ENCODE measurements at regions not wholly inside any gene's neighbourhood (a gene's known extent, or its start where the extent isn't known, plus 50 kb on each side); places are given as distances from the start of the nearest gene placed in this dataset.

DNA sequence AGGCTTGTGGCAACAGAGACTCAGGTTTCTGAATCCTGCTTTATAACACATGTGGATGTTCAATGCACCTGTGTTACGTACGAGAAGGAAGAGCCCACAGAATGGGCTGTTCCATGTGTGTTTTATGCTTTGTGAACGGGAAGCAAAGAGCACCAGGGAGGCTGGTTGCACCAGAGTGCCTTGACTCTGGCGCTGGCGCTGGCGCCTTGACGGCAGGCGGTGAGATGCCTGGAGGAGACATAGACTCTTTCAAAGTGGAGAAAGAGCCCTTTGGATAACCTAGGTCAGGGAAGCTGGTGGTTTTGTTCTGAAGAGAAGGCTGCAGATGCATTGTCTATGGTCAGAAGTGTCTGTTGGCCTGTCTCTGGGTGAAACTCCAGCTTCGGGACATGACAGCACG, 80.2 kb upstream of the APCDD1 start:
- intact Hi-C loops (cut with DNase I), result no loop called here
- TF ChIP-seq, protein P1, sequence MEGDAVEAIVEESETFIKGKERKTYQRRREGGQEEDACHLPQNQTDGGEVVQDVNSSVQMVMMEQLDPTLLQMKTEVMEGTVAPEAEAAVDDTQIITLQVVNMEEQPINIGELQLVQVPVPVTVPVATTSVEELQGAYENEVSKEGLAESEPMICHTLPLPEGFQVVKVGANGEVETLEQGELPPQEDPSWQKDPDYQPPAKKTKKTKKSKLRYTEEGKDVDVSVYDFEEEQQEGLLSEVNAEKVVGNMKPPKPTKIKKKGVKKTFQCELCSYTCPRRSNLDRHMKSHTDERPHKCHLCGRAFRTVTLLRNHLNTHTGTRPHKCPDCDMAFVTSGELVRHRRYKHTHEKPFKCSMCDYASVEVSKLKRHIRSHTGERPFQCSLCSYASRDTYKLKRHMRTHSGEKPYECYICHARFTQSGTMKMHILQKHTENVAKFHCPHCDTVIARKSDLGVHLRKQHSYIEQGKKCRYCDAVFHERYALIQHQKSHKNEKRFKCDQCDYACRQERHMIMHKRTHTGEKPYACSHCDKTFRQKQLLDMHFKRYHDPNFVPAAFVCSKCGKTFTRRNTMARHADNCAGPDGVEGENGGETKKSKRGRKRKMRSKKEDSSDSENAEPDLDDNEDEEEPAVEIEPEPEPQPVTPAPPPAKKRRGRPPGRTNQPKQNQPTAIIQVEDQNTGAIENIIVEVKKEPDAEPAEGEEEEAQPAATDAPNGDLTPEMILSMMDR (IDR thresholded peaks at IDR 0.05), result no peak
- Histone ChIP-seq H3K4me1 (no peaks in the 10 kb centered on the region), H3K9me3 (no peaks in the 10 kb centered on the region), H3K36me3 (no peaks in the 10 kb centered on the region), H3K4me3 (no peak overlapping the region), H3K27me3 (no peaks in the 10 kb centered on the region), H3K27ac (no peak overlapping the region)
- no peak for DNase-seq (ENCODE audit: low spot score in 2 of 2)

DNA sequence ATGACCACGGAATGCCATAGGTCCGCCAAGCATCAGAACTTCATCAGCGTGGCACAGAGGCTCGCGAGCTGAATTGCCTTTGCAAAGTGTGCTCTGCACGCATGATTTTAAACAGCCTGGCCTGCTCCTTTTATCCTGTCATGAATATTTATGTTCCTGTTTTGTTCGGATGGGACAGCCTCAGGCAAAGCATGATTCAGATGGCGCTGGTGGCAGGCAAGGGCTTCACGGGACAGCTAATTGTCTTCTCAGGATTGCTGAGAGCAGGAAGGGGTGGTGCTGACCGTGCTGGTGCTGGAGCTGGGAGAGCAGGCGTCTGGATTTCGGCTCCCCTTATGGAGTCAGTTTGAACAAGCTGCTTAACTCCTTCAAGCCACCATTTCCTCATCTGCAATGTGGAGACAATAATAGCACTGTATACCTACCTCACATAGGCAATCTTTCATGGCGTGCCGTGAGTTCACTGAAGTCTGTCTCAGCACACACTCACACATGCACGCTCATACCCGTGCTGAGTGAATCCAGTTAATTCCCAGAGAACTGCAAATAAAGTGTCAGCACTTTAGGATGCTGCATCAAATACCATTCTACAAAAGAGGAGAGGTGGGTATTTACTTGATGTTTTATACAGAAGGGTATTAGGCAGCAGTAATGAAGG, 79.7 kb upstream of the APCDD1 start:
- no peak overlapping the region for H3K27ac ChIP-seq
- H3K9me3 ChIP-seq, result no peaks in the 10 kb centered on the region

DNA sequence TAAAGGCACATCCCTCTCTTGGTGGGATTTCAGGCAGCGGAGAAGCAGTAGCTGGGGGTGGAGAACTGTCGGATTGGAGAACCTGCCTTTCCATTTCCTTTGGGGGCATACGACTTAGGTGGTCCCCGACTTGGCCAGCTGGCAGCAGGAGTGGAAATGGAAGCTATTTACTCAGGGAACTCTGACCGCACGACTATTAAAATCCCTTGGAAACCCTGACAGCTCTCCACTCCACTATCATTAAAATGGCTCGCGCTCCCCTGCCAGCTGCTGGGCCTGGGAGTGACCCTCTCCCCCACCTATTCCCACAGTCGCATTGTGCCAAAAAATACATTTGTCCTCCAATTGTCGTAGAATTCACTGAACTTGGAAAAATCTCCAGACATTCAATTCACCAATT, 77.7 kb upstream of the APCDD1 start:
- TF ChIP-seq, protein P1 (IDR thresholded peaks at IDR 0.05), result no peak
- no peaks in the 10 kb centered on the region for H3K9me3 ChIP-seq
- no peak overlapping the region for H3K27ac ChIP-seq
- no peak for DNase-seq (ENCODE audit: low spot score in 2 of 2)
- H3K4me3 ChIP-seq, result no peak overlapping the region
- intact Hi-C loops (cut with DNase I), result loop anchor here (5.0 kb wide), 1 partner anchor 36 kb away; no protein-coding TSS in a partner anchor
- H3K36me3 ChIP-seq, result no peaks in the 10 kb centered on the region
- no peaks in the 10 kb centered on the region for H3K4me1 ChIP-seq
- no peaks in the 10 kb centered on the region for H3K27me3 ChIP-seq

More for the DNA sequence above, 79.7 kb upstream of the APCDD1 start:
- intact Hi-C loops (cut with DNase I), result loop anchor here (5.0 kb wide), 1 partner anchor 38 kb away; no protein-coding TSS in a partner anchor
- no peaks in the 10 kb centered on the region for H3K27me3 ChIP-seq
- no peaks in the 10 kb centered on the region for H3K36me3 ChIP-seq
- TF ChIP-seq, protein P1 (IDR thresholded peaks at IDR 0.05), result no peak
- H3K4me3 ChIP-seq, result no peak overlapping the region
- DNase-seq (ENCODE audit: low spot score in 2 of 2), result no peak
- no peaks in the 10 kb centered on the region for H3K4me1 ChIP-seq

DNA sequence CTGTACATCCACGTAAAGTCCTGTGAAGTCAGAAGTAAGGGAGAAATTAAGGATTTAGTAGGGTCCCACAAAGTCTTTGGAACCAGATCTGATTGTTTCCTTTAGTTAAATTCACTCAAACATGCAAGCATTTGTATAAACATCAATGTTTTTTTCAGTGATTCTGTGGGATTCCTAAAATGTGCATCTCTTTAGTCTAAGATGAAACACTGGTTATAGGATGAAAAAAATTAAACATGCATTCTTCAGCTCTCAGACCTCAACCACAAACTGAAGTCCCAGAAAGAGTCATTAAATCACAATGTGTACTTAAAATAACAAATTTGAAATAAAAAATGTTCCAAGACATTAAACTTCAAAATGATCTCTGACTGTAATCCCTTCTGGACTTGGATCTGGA, 76.5 kb upstream of the APCDD1 start:
- Histone ChIP-seq H3K27ac (no peak overlapping the region), H3K36me3 (no peaks in the 10 kb centered on the region), H3K27me3 (no peaks in the 10 kb centered on the region), H3K4me3 (no peak overlapping the region), H3K4me1 (no peaks in the 10 kb centered on the region), H3K9me3 (no peaks in the 10 kb centered on the region)
- intact Hi-C loops (cut with DNase I), result loop anchor here (5.0 kb wide), 1 partner anchor 34 kb away; no protein-coding TSS in a partner anchor
- no peak for DNase-seq (ENCODE audit: low spot score in 2 of 2)
- TF ChIP-seq, protein P1 (IDR thresholded peaks at IDR 0.05), result no peak

DNA sequence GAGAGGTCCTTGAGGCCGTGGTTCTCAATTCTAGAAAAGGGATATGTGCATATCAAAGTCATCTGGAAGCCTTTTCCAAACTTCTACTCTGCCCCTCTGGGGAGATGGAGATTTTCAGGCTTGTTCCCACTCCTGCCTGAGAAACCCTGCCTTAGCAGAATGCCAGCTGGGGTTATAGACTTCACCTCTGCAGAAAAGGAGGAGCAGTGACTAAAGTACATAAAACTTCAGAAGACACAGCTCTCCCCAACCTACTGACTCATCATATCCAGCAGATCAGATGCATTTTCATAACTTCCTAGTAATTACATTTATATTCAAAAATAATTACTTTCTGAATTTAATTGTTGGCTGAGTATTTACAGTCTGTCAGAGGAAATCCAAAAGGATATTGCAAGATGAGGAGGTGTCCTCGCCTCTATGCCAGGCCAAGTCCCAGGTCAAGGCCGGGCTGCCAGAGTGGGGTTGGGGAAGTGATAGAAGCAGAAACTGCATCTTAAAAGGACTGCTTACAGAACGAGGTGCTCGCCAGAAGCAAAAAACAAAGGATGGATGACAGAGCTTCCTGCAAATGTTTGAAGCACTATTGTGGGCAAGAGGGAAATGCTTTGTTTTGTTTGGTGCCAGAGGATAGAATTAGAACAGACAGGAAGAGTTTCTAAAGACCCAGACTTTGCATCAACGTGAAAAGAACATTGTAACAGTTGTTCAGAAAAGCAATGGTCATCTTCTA, 75.6 kb upstream of the APCDD1 start:
- TF ChIP-seq, protein P1 (IDR thresholded peaks at IDR 0.05), result no peak
- intact Hi-C loops (cut with DNase I), result loop anchor here (5.0 kb wide), 1 partner anchor 33 kb away; no protein-coding TSS in a partner anchor
- no peaks in the 10 kb centered on the region for H3K36me3 ChIP-seq
- no peaks in the 10 kb centered on the region for H3K27me3 ChIP-seq
- no peaks in the 10 kb centered on the region for H3K4me1 ChIP-seq
- no peak overlapping the region for H3K27ac ChIP-seq
- no peak overlapping the region for H3K4me3 ChIP-seq
- no peak for DNase-seq (ENCODE audit: low spot score in 2 of 2)
- H3K9me3 ChIP-seq, result no peaks in the 10 kb centered on the region
